Stimulated activated effector memory CD8-positive, alpha-beta T cell treated with anti-CD3 and anti-CD28 coated beads, Interleukin-12 subunit alpha, Interleukin-12 subunit beta, amount 100 ng/mL, for 72 hours (primary cell): ENCODE measurements at regions not wholly inside any gene's neighbourhood (a gene's known extent, or its start where the extent isn't known, plus 50 kb on each side); places are given as distances from the start of the nearest gene placed in this dataset.

Experiments used
- ATAC-seq: fragments of 150-1000 bp; cut with Tn5 transposase; 2 replicates; pipeline ENCODE4 v1.10.0; 2021
- DNase-seq, 2 donors: peaks; one replicate each; pipeline ENCODE4 v3.0.0; 2021 to 2022; ENCODE audit warnings: low spot score in 2 of 2
- H3K27ac Mint-ChIP-seq: one replicate; pipeline ENCODE4 v1.8.0; 2022; ENCODE audit warnings: mild to moderate bottlenecking, mixed read lengths
- H3K36me3 Mint-ChIP-seq: one replicate; pipeline ENCODE4 v1.8.0; 2022; ENCODE audit warnings: mild to moderate bottlenecking, mixed read lengths
- H3K4me1 Mint-ChIP-seq: one replicate; pipeline ENCODE4 v1.8.0; 2022; ENCODE audit warnings: mixed read lengths
- H3K4me3 Mint-ChIP-seq: one replicate; pipeline ENCODE4 v1.8.0; 2022; ENCODE audit warnings: mild to moderate bottlenecking, mixed read lengths
- H3K9me3 Mint-ChIP-seq: one replicate; pipeline ENCODE4 v1.8.0; 2022; ENCODE audit warnings: mixed read lengths

DNA sequence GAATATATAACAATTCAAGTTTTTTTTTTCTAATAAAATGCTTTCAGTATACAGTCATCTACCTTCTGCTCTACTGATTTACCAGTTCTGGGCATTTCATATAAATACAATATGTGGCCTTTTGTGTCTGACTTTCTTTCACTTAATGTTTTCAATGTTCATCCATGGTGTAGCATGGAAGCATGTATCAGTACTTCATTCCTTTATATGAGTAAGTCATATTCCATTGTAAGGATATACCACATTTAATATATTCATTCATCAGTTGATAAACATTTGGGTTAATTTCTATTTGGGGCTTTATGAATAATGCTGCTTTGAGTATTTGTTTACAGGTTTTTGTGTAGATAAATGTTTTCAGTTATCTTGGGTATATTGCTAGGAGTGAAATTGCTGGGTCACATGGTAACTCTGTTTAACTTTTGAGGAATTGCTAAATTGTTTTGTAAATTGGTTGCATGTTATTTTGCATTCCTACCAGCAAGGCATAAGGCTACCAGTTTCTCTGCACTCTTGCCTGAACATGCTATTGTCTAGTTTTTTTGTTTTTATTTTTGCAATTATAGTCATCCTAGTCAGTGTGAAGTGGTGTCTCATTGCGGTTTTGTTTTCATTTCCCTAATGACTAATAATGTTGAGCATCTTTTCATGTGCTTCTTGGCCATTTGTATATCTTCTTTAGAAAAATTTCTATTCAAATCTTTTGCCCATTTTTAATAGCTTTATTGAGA, 206.1 kb downstream of the TM2D1 start:
- H3K9me3 Mint-ChIP-seq = no peaks in the 10 kb centered on the region
- H3K36me3 Mint-ChIP-seq = no peaks in the 10 kb centered on the region
- H3K4me3 Mint-ChIP-seq = no peak overlapping the region
- DNase-seq (no peak), ATAC-seq (peak; percentile 84)
- H3K4me1 Mint-ChIP-seq = no peaks in the 10 kb centered on the region
- H3K27ac Mint-ChIP-seq = no peak overlapping the region

GRCh38 chr1:61517345-61517744, 207.6 kb downstream of the TM2D1 start:
- Mint-ChIP-seq H3K27ac (no peak overlapping the region), H3K4me3 (no peak overlapping the region), H3K36me3 (no peaks in the 10 kb centered on the region), H3K4me1 (no peaks in the 10 kb centered on the region), H3K9me3 (no peaks in the 10 kb centered on the region)
- DNase-seq (no peak), ATAC-seq (no peak)

DNA sequence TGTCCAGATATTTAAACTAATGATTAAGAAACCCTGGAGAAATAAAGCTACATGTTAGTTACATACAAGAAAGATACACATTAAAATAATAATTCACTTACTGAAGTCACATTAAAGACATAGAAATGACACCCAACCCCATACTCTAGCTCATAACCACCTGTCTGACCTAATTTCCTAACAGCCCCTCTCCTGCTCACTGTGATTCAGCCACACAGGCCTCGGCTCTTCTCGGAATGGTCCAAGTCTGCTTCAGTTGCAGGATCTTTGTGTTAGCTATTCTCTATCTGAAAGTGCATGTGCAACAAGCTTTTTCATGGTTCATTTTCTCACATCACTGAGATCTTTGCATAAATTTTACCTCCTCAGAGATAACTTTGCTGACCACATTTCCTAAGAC, 209.8 kb downstream of the TM2D1 start:
- DNase-seq (no peak), ATAC-seq (no peak)
- no peaks in the 10 kb centered on the region for H3K4me1 Mint-ChIP-seq
- no peak overlapping the region for H3K4me3 Mint-ChIP-seq
- no peaks in the 10 kb centered on the region for H3K9me3 Mint-ChIP-seq
- no peaks in the 10 kb centered on the region for H3K36me3 Mint-ChIP-seq
- no peak overlapping the region for H3K27ac Mint-ChIP-seq
